Epidermal melanocyte (primary cell): ENCODE measurements at regions not wholly inside any gene's neighbourhood (a gene's known extent, or its start where the extent isn't known, plus 50 kb on each side); places are given as distances from the start of the nearest gene placed in this dataset.
"Not testable (repeated sequence)": the region's sequence is repeated elsewhere in the genome, so short reads cannot be mapped to it uniquely, and the experiment has no call there.

Experiments
- DNase-seq: peaks from one replicate; pipeline ENCODE4 v3.0.0; 2011; ENCODE audit warnings: low spot score; ENCODE audit not compliant: insufficient read length

- DNase-seq, result no peak
These were observed 1392.9 kb downstream of the ARAP2 start for GRCh38 chr4:34851411-34851810.

- DNase-seq, result no peak
These were observed 1389.9 kb downstream of the ARAP2 start for GRCh38 chr4:34854451-34854850.

GRCh38 chr4:34861666-34862065, 1382.6 kb downstream of the ARAP2 start:
- DNase-seq, result no peak

GRCh38 chr4:34878961-34879360, 1365.4 kb downstream of the ARAP2 start:
- no peak for DNase-seq

GRCh38 chr4:34880246-34880645, 1364.1 kb downstream of the ARAP2 start:
- DNase-seq, result no peak

- DNase-seq, result no peak
These were observed 1352.4 kb downstream of the ARAP2 start for GRCh38 chr4:34891892-34892291.

- DNase-seq, result no peak
These were observed 1350.9 kb downstream of the ARAP2 start for GRCh38 chr4:34893382-34893781.

GRCh38 chr4:34920032-34920431, 1324.3 kb downstream of the ARAP2 start:
- DNase-seq, result no peak

GRCh38 chr4:34921391-34921790, 1322.9 kb downstream of the ARAP2 start:
- DNase-seq, result no peak

- no peak for DNase-seq
These were observed 1322.0 kb downstream of the ARAP2 start for GRCh38 chr4:34922325-34922724.

- no peak for DNase-seq
These were observed 1311.7 kb downstream of the ARAP2 start for GRCh38 chr4:34932591-34932990.

- no peak for DNase-seq
These were observed 1308.6 kb downstream of the ARAP2 start for GRCh38 chr4:34935739-34936138.

- DNase-seq, result no peak
These were observed 1305.2 kb downstream of the ARAP2 start for GRCh38 chr4:34939073-34939472.

- no peak for DNase-seq
These were observed 1300.5 kb downstream of the ARAP2 start for GRCh38 chr4:34943741-34944386.

GRCh38 chr4:34950926-34951325, 1293.4 kb downstream of the ARAP2 start:
- no peak for DNase-seq

GRCh38 chr4:34953145-34953799, 1291.0 kb downstream of the ARAP2 start:
- DNase-seq, result no peak

GRCh38 chr4:34964613-34965012, 1279.7 kb downstream of the ARAP2 start:
- no peak for DNase-seq

- DNase-seq, result no peak
These were observed 1272.1 kb downstream of the ARAP2 start for GRCh38 chr4:34972189-34972588.

- DNase-seq, result no peak
These were observed 1270.5 kb downstream of the ARAP2 start for GRCh38 chr4:34973650-34974312.

- no peak for DNase-seq
These were observed 1270.0 kb downstream of the ARAP2 start for GRCh38 chr4:34974313-34974680.

GRCh38 chr4:35021222-35021621, 1223.1 kb downstream of the ARAP2 start:
- not testable (repeated sequence) for DNase-seq

GRCh38 chr4:35025152-35025834, 1219.0 kb downstream of the ARAP2 start:
- DNase-seq, result no peak
